ENCODE measurements at regions not wholly inside any gene's neighbourhood (a gene's known extent, or its start where the extent isn't known, plus 50 kb on each side); places are given as distances from the start of the nearest gene placed in this dataset.

DNA sequence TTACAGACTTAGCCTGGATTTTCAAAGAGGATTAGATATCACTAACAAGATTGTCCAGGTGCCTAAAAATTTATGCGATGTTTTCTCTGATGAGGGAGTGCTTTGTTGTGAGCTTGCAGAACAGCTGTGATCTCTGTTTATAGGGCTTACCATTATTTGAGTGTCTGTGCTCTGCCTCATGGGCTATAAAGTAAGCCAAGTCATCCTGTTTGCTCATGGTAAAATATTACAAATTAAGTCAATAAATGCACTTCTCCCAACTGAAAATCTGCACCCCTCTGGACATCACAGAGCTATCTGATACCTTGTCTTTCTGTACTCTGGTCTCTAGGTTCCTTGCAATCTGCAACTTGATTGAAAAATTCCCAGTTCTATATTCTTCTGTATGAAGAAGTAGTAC is 293.4 kb upstream of the ACTBL2 start:
- no peak overlapping the region for H2AFZ ChIP-seq (ENCODE audit: low read depth, low read length)
- H3K27ac Mint-ChIP-seq (ENCODE audit: unreplicated experiment) = no peak overlapping the region

DNA sequence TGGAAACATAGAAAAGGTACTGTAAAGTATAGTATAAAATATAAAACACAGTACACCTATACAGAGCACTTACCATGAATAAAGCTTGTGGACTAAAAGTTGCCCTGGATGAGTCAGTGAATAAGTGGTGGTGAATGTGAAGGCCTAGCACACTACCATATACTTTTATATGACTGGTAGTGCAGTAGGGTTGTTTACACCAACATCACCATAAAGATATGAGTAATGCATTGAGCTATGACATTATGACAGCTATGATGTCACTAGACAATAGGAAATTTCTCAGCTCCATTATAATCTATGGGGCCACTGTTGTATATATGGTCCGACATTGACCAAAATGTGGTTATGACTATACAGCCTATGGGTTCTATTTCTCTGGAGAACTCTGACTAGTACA is 291.8 kb upstream of the ACTBL2 start:
- H3K36me3 ChIP-seq (ENCODE audit: insufficient read depth, low read length) = no peaks in the 10 kb centered on the region
- Mint-ChIP-seq H3K4me1 (ENCODE audit: low read depth, unreplicated experiment) (peaks cover 10% of the 10 kb centered on the region), H3K27me3 (ENCODE audit: low read depth, unreplicated experiment) (no peaks in the 10 kb centered on the region), H3K36me3 (ENCODE audit: low read depth, unreplicated experiment) (no peaks in the 10 kb centered on the region), H3K9me3 (ENCODE audit: unreplicated experiment) (no peaks in the 10 kb centered on the region), H3K27ac (ENCODE audit: unreplicated experiment) (no peak overlapping the region), H3K4me3 (ENCODE audit: unreplicated experiment) (no peak overlapping the region)
- TF ChIP-seq, protein P1, sequence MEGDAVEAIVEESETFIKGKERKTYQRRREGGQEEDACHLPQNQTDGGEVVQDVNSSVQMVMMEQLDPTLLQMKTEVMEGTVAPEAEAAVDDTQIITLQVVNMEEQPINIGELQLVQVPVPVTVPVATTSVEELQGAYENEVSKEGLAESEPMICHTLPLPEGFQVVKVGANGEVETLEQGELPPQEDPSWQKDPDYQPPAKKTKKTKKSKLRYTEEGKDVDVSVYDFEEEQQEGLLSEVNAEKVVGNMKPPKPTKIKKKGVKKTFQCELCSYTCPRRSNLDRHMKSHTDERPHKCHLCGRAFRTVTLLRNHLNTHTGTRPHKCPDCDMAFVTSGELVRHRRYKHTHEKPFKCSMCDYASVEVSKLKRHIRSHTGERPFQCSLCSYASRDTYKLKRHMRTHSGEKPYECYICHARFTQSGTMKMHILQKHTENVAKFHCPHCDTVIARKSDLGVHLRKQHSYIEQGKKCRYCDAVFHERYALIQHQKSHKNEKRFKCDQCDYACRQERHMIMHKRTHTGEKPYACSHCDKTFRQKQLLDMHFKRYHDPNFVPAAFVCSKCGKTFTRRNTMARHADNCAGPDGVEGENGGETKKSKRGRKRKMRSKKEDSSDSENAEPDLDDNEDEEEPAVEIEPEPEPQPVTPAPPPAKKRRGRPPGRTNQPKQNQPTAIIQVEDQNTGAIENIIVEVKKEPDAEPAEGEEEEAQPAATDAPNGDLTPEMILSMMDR (IDR thresholded peaks at IDR 0.05; ENCODE audit: insufficient read depth, low read depth, low read length) = no peak
- no peak for TF ChIP-seq EZH2 (IDR thresholded peaks at IDR 0.05; ENCODE audit: insufficient read depth, low read length)
- H3K9ac ChIP-seq (ENCODE audit: low read length) = no peak overlapping the region
- H3K9me3 ChIP-seq (ENCODE audit: insufficient read depth, low read depth, low read length) = no peaks in the 10 kb centered on the region
- DNase-seq (ENCODE audit: low read depth) (no peak), FAIRE-seq (no peak)
- no peaks in the 10 kb centered on the region for H3K79me2 ChIP-seq (ENCODE audit: insufficient read depth, low read length)
- no peak overlapping the region for H3K4me2 ChIP-seq (ENCODE audit: low read length)
- H3K27ac ChIP-seq (ENCODE audit: low read depth, low read length) = no peak overlapping the region
- H3K27me3 ChIP-seq (ENCODE audit: insufficient read depth, low read length) = no peaks in the 10 kb centered on the region
- no peak overlapping the region for H3K4me3 ChIP-seq (ENCODE audit: insufficient read depth, low read depth, low read length)
- no peaks in the 10 kb centered on the region for H4K20me1 ChIP-seq (ENCODE audit: insufficient read depth, low read length)
- peaks cover 12% of the 10 kb centered on the region for H3K4me1 ChIP-seq (ENCODE audit: insufficient read depth, low read length)
- H2AFZ ChIP-seq (ENCODE audit: low read depth, low read length) = no peak overlapping the region

More for the DNA sequence above, 293.4 kb upstream of the ACTBL2 start:
- peaks cover 15% of the 10 kb centered on the region for H3K4me1 ChIP-seq (ENCODE audit: insufficient read depth, low read length)
- Mint-ChIP-seq H3K36me3 (ENCODE audit: low read depth, unreplicated experiment) (no peaks in the 10 kb centered on the region), H3K4me3 (ENCODE audit: unreplicated experiment) (no peak overlapping the region), H3K27me3 (ENCODE audit: low read depth, unreplicated experiment) (no peaks in the 10 kb centered on the region), H3K4me1 (ENCODE audit: low read depth, unreplicated experiment) (peaks cover 23% of the 10 kb centered on the region), H3K9me3 (ENCODE audit: unreplicated experiment) (no peaks in the 10 kb centered on the region)
- H3K79me2 ChIP-seq (ENCODE audit: insufficient read depth, low read length) = no peaks in the 10 kb centered on the region
- H3K4me3 ChIP-seq (ENCODE audit: insufficient read depth, low read depth, low read length) = no peak overlapping the region
- no peaks in the 10 kb centered on the region for H3K27me3 ChIP-seq (ENCODE audit: insufficient read depth, low read length)
- no peaks in the 10 kb centered on the region for H3K9me3 ChIP-seq (ENCODE audit: insufficient read depth, low read depth, low read length)
- no peak overlapping the region for H3K27ac ChIP-seq (ENCODE audit: low read depth, low read length)
- H4K20me1 ChIP-seq (ENCODE audit: insufficient read depth, low read length) = no peaks in the 10 kb centered on the region
- H3K4me2 ChIP-seq (ENCODE audit: low read length) = no peak overlapping the region
- H3K36me3 ChIP-seq (ENCODE audit: insufficient read depth, low read length) = no peaks in the 10 kb centered on the region
- FAIRE-seq (no peak), DNase-seq (ENCODE audit: low read depth) (no peak)
- no peak overlapping the region for H3K9ac ChIP-seq (ENCODE audit: low read length)
- no peak for TF ChIP-seq EZH2 (IDR thresholded peaks at IDR 0.05; ENCODE audit: insufficient read depth, low read length)
- TF ChIP-seq, protein P1 (IDR thresholded peaks at IDR 0.05; ENCODE audit: insufficient read depth, low read depth, low read length) = no peak

DNA sequence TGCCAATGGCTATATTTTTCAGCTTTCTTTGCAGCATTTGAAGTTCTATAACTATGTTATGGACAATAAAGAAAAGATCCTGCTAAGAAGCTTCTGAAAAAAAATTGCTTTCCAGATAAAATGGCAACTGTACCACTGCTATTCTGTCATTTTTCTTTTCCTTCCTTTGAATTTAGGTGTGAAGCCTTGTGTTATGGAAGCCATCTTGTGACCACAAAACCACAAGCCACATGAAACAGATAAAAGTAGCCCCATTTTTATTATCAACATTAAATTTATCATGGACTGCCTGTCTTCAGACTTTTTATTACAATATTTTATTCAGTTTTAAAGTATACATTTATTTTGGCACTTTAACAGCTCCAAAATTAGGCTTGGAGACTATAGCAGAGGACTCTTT is 289.9 kb upstream of the ACTBL2 start:
- H3K27ac Mint-ChIP-seq (ENCODE audit: unreplicated experiment) = no peak overlapping the region
- Histone ChIP-seq H3K79me2 (ENCODE audit: insufficient read depth, low read length) (no peaks in the 10 kb centered on the region), H3K9ac (ENCODE audit: low read length) (no peak overlapping the region), H4K20me1 (ENCODE audit: insufficient read depth, low read length) (no peaks in the 10 kb centered on the region), H3K4me1 (ENCODE audit: insufficient read depth, low read length) (no peaks in the 10 kb centered on the region), H3K27me3 (ENCODE audit: insufficient read depth, low read length) (no peaks in the 10 kb centered on the region), H3K9me3 (ENCODE audit: insufficient read depth, low read depth, low read length) (no peaks in the 10 kb centered on the region), H3K4me2 (ENCODE audit: low read length) (no peak overlapping the region), H3K27ac (ENCODE audit: low read depth, low read length) (no peak overlapping the region), H3K36me3 (ENCODE audit: insufficient read depth, low read length) (no peaks in the 10 kb centered on the region), H2AFZ (ENCODE audit: low read depth, low read length) (no peak overlapping the region), H3K4me3 (ENCODE audit: insufficient read depth, low read depth, low read length) (no peak overlapping the region)
- no peak overlapping the region for H3K4me3 Mint-ChIP-seq (ENCODE audit: unreplicated experiment)
- no peaks in the 10 kb centered on the region for H3K27me3 Mint-ChIP-seq (ENCODE audit: low read depth, unreplicated experiment)
- H3K4me1 Mint-ChIP-seq (ENCODE audit: low read depth, unreplicated experiment) = peaks cover 6% of the 10 kb centered on the region
- TF ChIP-seq EZH2 (IDR thresholded peaks at IDR 0.05; ENCODE audit: insufficient read depth, low read length) = no peak
- TF ChIP-seq, protein P1 (IDR thresholded peaks at IDR 0.05; ENCODE audit: insufficient read depth, low read depth, low read length) = no peak
- FAIRE-seq = no peak
- peak; percentile 39 for DNase-seq (ENCODE audit: low read depth)
- H3K36me3 Mint-ChIP-seq (ENCODE audit: low read depth, unreplicated experiment) = no peaks in the 10 kb centered on the region
- no peaks in the 10 kb centered on the region for H3K9me3 Mint-ChIP-seq (ENCODE audit: unreplicated experiment)
